ENCODE measurements at regions not wholly inside any gene's neighbourhood (a gene's known extent, or its start where the extent isn't known, plus 50 kb on each side); places are given as distances from the start of the nearest gene placed in this dataset.

DNA sequence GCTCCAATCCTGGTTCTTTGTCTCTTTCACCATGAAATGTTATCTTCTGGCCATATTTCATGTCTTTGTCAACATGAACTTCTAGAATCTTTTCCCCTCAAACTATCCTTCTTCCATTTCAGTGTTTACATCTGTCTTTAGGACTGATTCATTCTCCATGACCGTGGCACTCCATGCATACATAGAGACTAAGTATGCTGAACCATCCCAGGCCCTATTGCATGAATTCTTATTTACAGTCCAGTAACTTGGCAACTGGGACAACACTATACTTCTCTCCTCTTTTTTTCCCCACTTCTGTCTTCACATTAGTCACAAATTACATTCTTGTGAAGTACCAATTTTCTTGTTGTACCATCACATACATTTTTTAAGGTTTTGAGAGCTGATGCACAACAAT, 109.8 kb upstream of the GALNT13 start:
- TF ChIP-seq RFXAP (CRISPR knock-in tag; IDR thresholded peaks at IDR 0.05; ENCODE audit: borderline replicate concordance) (no peak), ZNF557 (CRISPR knock-in tag; IDR thresholded peaks at IDR 0.05) (no peak), HHEX (CRISPR knock-in tag; IDR thresholded peaks at IDR 0.05) (no peak)
- WGBS (ENCODE audit: low lambda C conversion rate) = 0% methylated on average over 1 of the region's 1 CpG
- H3K4me2 ChIP-seq (ENCODE audit: low read depth, low read length) = no peak overlapping the region
- no peaks in the 10 kb centered on the region for H3K36me3 ChIP-seq (replicated peaks in 1 of 2; ENCODE audit: control insufficient read depth in 1 of 2, insufficient read depth in 2 of 2, low read length in 2 of 2)
- H3K4me1 ChIP-seq (ENCODE audit: insufficient read depth, low read length) = no peaks in the 10 kb centered on the region
- no peak overlapping the region for H2AFZ ChIP-seq (ENCODE audit: low read length)
- H4K20me1 ChIP-seq (ENCODE audit: insufficient read depth, low read length) = no peaks in the 10 kb centered on the region
- no peak overlapping the region for H3K27ac ChIP-seq (ENCODE audit: extremely low read length, insufficient read depth, low read length)
- H3K4me3 ChIP-seq (replicated peaks in 1 of 3; ENCODE audit: insufficient read depth in 1 of 3, low read depth in 2 of 3, low read length in 3 of 3) = no peak overlapping the region
- H3K9me3 ChIP-seq (ENCODE audit: low read length) = peaks cover 90% of the 10 kb centered on the region
- intact Hi-C loops (cut with micrococcal nuclease; ENCODE audit: unreplicated experiment) (no loop called here), in situ Hi-C loops (cut with HindIII; ENCODE audit: extremely low pct_ligation_motif_present, low pct_unique_long_range_greater_than_20kb) (no loop called here)
- no TSS peak for BruUV-seq (replicated peaks)
- no peaks in the 10 kb centered on the region for H3K27me3 ChIP-seq (ENCODE audit: control insufficient read depth in 1 of 2, insufficient read depth in 2 of 2, low read length in 2 of 2)
- no peak for DNase-seq (ENCODE audit: low spot score)
- H3K9ac ChIP-seq (ENCODE audit: insufficient read depth, low read depth, low read length) = no peak overlapping the region
- H3K79me2 ChIP-seq (ENCODE audit: insufficient read depth, low read length) = no peaks in the 10 kb centered on the region
- POLR2A ChIA-PET = no interaction called here
- CTCF ChIA-PET (ENCODE audit: low intra/inter-chr PET ratio, low total read pairs) = no interaction called here
- ATAC-seq = no peak
- no peak for FAIRE-seq

DNA sequence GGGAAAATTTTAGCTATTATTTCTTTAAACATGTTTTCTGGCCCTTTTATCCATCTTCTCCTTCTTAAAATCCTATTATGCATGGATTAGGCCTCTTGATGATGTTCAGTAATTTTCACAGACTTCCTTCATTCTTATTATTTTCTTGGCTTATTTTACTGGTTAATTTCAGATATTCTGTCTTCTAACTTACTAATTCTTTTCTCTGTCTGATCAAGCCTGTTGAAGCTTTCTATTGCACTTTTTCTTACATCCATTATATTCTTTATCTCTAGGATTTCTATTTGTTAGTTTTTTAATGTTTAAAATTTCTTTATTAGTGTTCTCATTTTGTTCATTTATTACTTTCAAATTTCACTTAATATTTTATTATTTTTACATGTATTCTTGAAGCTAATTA, 105.3 kb upstream of the GALNT13 start:
- Histone ChIP-seq H3K4me3 (replicated peaks in 1 of 3; ENCODE audit: insufficient read depth in 1 of 3, low read depth in 2 of 3, low read length in 3 of 3) (no peak overlapping the region), H2AFZ (ENCODE audit: low read length) (no peak overlapping the region), H3K4me1 (ENCODE audit: insufficient read depth, low read length) (no peaks in the 10 kb centered on the region), H3K36me3 (replicated peaks in 1 of 2; ENCODE audit: control insufficient read depth in 1 of 2, insufficient read depth in 2 of 2, low read length in 2 of 2) (no peaks in the 10 kb centered on the region), H3K79me2 (ENCODE audit: insufficient read depth, low read length) (no peaks in the 10 kb centered on the region), H3K27ac (ENCODE audit: extremely low read length, insufficient read depth, low read length) (no peak overlapping the region), H4K20me1 (ENCODE audit: insufficient read depth, low read length) (no peaks in the 10 kb centered on the region), H3K27me3 (ENCODE audit: control insufficient read depth in 1 of 2, insufficient read depth in 2 of 2, low read length in 2 of 2) (no peaks in the 10 kb centered on the region), H3K9me3 (ENCODE audit: low read length) (peaks cover 95% of the 10 kb centered on the region), H3K9ac (ENCODE audit: insufficient read depth, low read depth, low read length) (no peak overlapping the region), H3K4me2 (ENCODE audit: low read depth, low read length) (no peak overlapping the region)
- intact Hi-C loops (cut with micrococcal nuclease; ENCODE audit: unreplicated experiment) = no loop called here
- DNase-seq (ENCODE audit: low spot score) (no peak), FAIRE-seq (no peak), ATAC-seq (no peak)
- peak; percentile 97 for TF ChIP-seq ZNF160 (CRISPR knock-in tag; IDR thresholded peaks at IDR 0.05)
- TF ChIP-seq, protein P1, sequence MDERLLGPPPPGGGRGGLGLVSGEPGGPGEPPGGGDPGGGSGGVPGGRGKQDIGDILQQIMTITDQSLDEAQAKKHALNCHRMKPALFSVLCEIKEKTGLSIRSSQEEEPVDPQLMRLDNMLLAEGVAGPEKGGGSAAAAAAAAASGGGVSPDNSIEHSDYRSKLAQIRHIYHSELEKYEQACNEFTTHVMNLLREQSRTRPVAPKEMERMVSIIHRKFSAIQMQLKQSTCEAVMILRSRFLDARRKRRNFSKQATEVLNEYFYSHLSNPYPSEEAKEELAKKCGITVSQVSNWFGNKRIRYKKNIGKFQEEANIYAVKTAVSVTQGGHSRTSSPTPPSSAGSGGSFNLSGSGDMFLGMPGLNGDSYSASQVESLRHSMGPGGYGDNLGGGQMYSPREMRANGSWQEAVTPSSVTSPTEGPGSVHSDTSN (CRISPR knock-in tag; IDR thresholded peaks at IDR 0.05) = no peak
- no TSS peak for BruUV-seq (replicated peaks)
- CTCF ChIA-PET (ENCODE audit: low intra/inter-chr PET ratio, low total read pairs) = no interaction called here
- in situ Hi-C loops (cut with HindIII; ENCODE audit: extremely low pct_ligation_motif_present, low pct_unique_long_range_greater_than_20kb) = no loop called here
- POLR2A ChIA-PET = no interaction called here
